A673 (cell line): ENCODE measurements at regions not wholly inside any gene's neighbourhood (a gene's known extent, or its start where the extent isn't known, plus 50 kb on each side); places are given as distances from the start of the nearest gene placed in this dataset.

Experiments
- BruUV-seq: library from RNA; stranded (reverse); fragments of 400-500 nt; replicated peaks from 2 replicates; lab custom pipeline; 2021; lab: Mats Ljungman, UMichigan
- CTCF ChIA-PET: fragments of 300-600 bp; sonication (Branson Sonifier 250); formaldehyde crosslinking; loops from one replicate; lab custom pipeline; 2022; ENCODE audit warnings: antibody characterized with exemption; lab: Charles Lee
- POLR2A ChIA-PET: fragments of 300-600 bp; sonication (Branson Sonifier 250); formaldehyde crosslinking; loops from one replicate; lab custom pipeline; 2022; ENCODE audit warnings: antibody characterized with exemption; ENCODE audit not compliant: low non-redundant PET; lab: Charles Lee
- DNase-seq: peaks from one replicate; pipeline ENCODE4 v3.0.0-alpha.2; 2015; ENCODE audit warnings: low spot score
- H3K27ac ChIP-seq: fragments of 200-600 bp; sonication (generic); 2 replicates; pipeline ENCODE4 v1.5.1; 2016; ENCODE audit warnings: mixed run types, low read depth, mild to moderate bottlenecking, mixed read lengths, antibody characterized with exemption, low read length; ENCODE audit not compliant: poor library complexity, severe bottlenecking
- H3K27me3 ChIP-seq: fragments of 200-600 bp; sonication (generic); replicated peaks from 2 replicates; pipeline ENCODE4 v1.6.1; 2017; ENCODE audit warnings: mixed run types, low read depth, mild to moderate bottlenecking, mixed read lengths, antibody characterized with exemption, low read length; ENCODE audit not compliant: insufficient read depth, poor library complexity
- H3K36me3 ChIP-seq: fragments of 200-600 bp; sonication (generic); 2 replicates; pipeline ENCODE4 v1.6.1; 2016; ENCODE audit warnings: mixed run types, mild to moderate bottlenecking, mixed read lengths, antibody characterized with exemption, low read length; ENCODE audit not compliant: insufficient read depth, poor library complexity, severe bottlenecking
- H3K4me1 ChIP-seq: fragments of 200-600 bp; sonication (generic); 2 replicates; pipeline ENCODE4 v1.6.1; 2017; ENCODE audit warnings: mixed run types, mild to moderate bottlenecking, mixed read lengths, antibody characterized with exemption, low read length; ENCODE audit not compliant: insufficient read depth, poor library complexity, severe bottlenecking
- H3K4me3 ChIP-seq: fragments of 200-600 bp; sonication (generic); 2 replicates; pipeline ENCODE4 v1.5.1; 2016; ENCODE audit warnings: low read depth, mixed run types, mild to moderate bottlenecking, mixed read lengths, low read length; ENCODE audit not compliant: poor library complexity, severe bottlenecking
- H3K9me3 ChIP-seq: fragments of 200-600 bp; sonication (generic); 2 replicates; pipeline ENCODE4 v1.6.1; 2016; ENCODE audit warnings: mixed run types, low read depth, mild to moderate bottlenecking, mixed read lengths, antibody characterized with exemption, low read length; ENCODE audit not compliant: poor library complexity, severe bottlenecking
- CTCF ChIP-seq: fragments of 300-800, 200-600 bp; sonication (generic); conservative IDR thresholded peaks from 2 replicates; pipeline ENCODE4 v1.5.1; 2017; ENCODE audit warnings: low read depth, mild to moderate bottlenecking, antibody characterized with exemption, low read length, moderate library complexity, mixed read lengths
- EZH2 ChIP-seq: fragments of 200-600 bp; sonication (generic); IDR thresholded peaks from 2 replicates; pipeline ENCODE4 v1.6.1; 2017; ENCODE audit warnings: borderline replicate concordance, low read depth, mild to moderate bottlenecking, mixed read lengths, antibody characterized with exemption, low read length; ENCODE audit not compliant: poor library complexity, severe bottlenecking
- intact Hi-C: fragments of 100-400 bp; cut with micrococcal nuclease; formaldehyde crosslinking; loops from one replicate; pipeline ENCODE4 v1.10.0; 2022; ENCODE audit not compliant: unreplicated experiment

- Histone ChIP-seq H3K27me3 (no peaks in the 10 kb centered on the region), H3K27ac (no peak overlapping the region), H3K4me3 (no peak overlapping the region), H3K36me3 (no peaks in the 10 kb centered on the region), H3K4me1 (no peaks in the 10 kb centered on the region), H3K9me3 (no peaks in the 10 kb centered on the region)
- DNase-seq = no peak
- ChIA-PET CTCF (no interaction called here), POLR2A (no interaction called here)
- no TSS peak for BruUV-seq
- TF ChIP-seq CTCF (no peak), EZH2 (no peak)
- intact Hi-C loops = no loop called here
Observed at GRCh38 chr4:78682070-78682469, 94.1 kb upstream of the BMP2K start.

DNA sequence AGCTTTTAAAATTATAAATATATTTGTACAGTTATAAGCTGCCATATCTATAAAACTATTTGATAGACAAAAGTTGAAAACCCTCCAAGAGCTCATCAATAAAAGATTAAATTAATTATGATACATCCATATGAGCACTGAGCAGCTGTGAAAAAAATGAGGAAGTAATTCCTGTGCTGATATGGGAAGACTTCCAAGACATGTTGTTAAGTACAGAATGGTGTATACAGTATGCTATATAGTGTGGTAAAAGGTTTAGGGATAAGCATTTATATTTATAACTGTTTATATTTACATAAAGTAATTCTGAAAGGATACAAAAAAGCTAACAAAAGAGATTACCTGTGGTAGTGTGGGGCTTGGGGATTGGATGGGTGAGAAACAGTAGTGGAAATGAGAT lies 92.8 kb upstream of the BMP2K start:
- no TSS peak for BruUV-seq
- ChIA-PET POLR2A (no interaction called here), CTCF (no interaction called here)
- no peak for TF ChIP-seq EZH2
- no peak for TF ChIP-seq CTCF
- Histone ChIP-seq H3K36me3 (no peaks in the 10 kb centered on the region), H3K9me3 (no peaks in the 10 kb centered on the region), H3K4me3 (no peak overlapping the region), H3K27ac (no peak overlapping the region), H3K27me3 (no peaks in the 10 kb centered on the region), H3K4me1 (no peaks in the 10 kb centered on the region)
- DNase-seq = no peak
- intact Hi-C loops = no loop called here

DNA sequence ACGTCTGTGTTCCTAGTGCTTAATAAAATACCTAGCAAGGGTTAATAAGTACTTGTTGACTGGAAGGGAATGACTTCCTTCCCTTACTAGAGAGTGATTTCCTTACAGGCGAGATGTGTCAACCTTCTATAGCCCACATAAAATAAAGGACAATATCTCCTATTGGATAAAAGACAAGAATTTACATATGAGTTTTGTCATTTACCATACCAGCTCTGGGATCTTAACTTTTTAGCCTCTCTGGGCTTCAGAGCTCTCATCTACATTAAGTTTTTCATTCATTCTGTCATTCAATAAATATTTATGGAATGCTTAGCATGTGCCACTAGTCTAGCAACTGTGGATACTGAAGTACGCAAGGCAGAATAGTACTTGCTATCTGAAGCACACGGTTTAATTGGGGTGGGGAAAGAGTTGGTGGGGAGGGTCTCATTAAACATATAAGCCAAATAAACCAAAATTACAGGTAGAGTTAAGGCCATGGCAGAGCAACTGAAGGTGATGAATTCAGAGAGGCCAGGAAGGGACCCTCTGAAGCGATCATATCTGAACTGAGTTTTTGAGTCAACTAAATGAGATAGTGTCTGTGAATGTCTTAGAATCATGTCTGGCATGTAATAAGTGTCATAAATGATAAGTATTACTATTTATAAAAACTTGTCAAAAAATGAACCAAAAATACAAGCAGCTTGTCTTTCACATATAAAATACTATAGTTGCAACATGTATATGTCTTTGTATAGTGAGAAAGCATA lies 91.6 kb upstream of the BMP2K start:
- no TSS peak for BruUV-seq
- Histone ChIP-seq H3K4me3 (no peak overlapping the region), H3K9me3 (no peaks in the 10 kb centered on the region), H3K4me1 (no peaks in the 10 kb centered on the region), H3K36me3 (no peaks in the 10 kb centered on the region), H3K27ac (no peak overlapping the region), H3K27me3 (no peaks in the 10 kb centered on the region)
- no peak for TF ChIP-seq CTCF
- no peak for TF ChIP-seq EZH2
- ChIA-PET CTCF (no interaction called here), POLR2A (no interaction called here)
- intact Hi-C loops = no loop called here
- DNase-seq = no peak
